CD4-positive, alpha-beta T cell treated with Interleukin-12 subunit alpha and Interleukin-12 subunit beta, for 1 hour (primary cell): ENCODE measurements at regions not wholly inside any gene's neighbourhood (a gene's known extent, or its start where the extent isn't known, plus 50 kb on each side); places are given as distances from the start of the nearest gene placed in this dataset.
"Not testable (repeated sequence)": the region's sequence is repeated elsewhere in the genome, so short reads cannot be mapped to it uniquely, and the experiment has no call there.

Experiments
- DNase-seq: peaks from one replicate; pipeline ENCODE4 v3.0.0-alpha.2; 2020

DNA sequence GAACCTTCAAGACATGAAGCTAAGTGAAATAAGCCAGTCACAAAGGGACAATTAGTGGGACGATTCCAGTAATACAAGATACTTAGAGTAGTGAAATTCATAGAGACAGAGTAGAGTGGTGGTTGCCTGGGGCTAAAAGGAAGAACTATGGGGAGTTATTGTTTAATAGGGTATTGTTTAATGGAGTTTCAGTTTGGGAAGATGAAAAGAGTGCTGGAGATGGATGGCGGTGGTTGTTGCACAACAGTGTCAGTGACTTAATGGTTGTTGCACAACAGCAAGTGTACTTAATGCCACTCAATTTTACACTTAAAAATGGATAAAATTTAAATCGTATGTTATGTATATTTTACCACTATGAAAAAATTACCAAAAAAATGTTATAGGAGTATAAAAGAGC lies 209.7 kb upstream of the TENT5A start:
- no peak for DNase-seq

DNA sequence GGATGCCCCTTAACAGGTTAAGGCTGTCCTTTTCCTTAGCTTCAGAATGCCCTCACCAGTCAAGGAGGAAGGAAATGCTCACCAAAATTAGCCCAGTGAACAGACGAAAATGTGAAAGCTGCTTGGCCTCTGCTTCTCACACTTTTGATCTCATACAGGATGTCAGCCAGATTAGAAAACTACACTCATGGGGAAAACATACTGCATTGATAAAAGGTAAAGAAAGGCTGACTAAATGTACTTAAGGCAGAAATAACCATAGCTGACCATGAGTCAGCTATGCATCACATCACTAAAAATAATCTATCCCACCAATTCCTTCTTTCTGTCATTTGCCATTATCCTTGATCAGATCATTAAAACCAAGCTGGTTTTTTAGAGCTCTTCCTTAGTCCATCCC lies 198.4 kb upstream of the TENT5A start:
- no peak for DNase-seq

DNA sequence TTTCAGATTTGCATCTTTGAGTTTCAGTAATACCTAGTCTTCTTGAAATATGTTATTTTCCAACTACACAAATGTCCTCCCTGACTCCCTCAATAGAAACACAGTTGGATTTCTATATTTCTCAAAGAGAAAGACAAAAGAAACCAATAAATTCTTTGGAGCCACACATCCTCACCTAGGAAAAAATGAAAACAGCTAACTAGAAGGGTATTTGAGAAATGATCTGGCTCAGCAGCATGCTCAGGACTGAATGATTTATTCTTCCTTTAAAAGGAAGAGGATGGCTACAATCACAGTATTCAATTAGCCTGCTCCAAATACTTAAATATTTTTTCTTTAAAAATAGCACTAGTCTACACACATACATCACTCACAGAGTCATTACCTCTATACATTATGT lies 196.4 kb upstream of the TENT5A start:
- no peak for DNase-seq

DNA sequence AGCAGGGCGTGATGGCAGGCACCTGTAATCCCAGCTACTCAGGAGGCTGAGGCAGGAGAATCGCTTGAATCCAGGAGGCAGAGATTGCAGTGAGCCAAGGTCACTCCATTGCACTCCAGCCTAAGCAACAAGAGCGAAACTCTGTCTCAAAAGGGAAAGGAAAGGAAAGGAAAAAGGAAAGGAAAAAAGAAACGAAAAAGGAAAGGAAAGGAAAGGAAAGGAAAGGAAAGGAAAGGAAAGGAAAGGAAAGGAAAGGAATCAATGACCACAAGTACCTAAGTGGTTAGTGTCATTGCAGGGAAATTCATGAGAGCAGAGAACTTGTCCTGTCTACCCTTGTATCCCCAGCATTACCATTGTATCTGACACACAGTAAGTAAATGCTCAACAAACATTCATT lies 195.7 kb upstream of the TENT5A start:
- not testable (repeated sequence) for DNase-seq

DNA sequence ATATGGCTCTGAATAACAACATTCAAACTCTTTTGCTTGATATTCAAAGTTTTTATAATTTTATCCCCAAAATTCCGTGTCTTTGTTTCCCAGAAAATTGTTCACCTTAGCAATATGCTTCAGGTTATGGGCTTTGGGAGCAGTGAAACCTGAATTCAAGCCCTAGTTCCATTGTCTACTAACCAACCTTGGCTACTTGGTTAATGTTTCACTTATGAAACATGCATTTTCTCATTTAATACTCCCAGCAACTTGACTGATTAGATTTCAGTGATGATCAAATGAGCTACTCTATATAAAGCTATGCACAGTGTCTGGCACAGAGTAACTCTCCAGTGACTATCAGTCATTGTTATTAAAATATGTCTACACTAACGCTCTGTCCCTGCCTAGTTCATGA lies 192.2 kb upstream of the TENT5A start:
- no peak for DNase-seq

DNA sequence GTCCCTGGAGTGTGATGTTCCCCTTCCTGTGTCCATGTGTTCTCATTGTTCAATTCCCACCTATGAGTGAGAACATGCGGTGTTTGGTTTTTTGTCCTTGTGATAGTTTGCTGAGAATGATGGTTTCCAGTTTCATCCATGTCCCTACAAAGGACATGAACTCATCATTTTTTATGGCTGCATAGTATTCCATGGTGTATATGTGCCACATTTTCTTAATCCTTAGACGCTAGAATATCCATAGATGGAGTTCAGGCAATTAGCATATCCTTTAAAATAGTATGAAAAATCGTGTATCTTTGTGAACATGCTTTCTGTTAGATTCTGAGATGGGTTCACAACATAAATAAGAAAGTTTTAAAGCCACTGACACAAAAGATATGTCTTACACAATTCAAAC lies 190.4 kb upstream of the TENT5A start:
- DNase-seq: not testable (repeated sequence)

DNA sequence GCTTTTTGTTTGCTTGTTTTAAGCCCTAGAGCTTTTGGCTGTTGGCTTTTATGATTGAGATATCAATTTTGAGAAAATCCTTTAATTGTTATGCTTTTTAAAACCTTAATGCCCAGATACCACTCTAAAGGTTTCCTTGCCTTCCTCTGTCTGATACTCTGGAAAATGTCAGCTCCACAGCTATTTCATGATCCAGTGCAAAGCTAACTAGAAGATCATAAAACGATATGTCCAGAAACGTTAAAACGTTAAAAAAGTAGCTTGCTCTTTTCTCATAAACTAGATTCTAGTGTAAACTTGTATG lies 189.5 kb upstream of the TENT5A start:
- DNase-seq: no peak

DNA sequence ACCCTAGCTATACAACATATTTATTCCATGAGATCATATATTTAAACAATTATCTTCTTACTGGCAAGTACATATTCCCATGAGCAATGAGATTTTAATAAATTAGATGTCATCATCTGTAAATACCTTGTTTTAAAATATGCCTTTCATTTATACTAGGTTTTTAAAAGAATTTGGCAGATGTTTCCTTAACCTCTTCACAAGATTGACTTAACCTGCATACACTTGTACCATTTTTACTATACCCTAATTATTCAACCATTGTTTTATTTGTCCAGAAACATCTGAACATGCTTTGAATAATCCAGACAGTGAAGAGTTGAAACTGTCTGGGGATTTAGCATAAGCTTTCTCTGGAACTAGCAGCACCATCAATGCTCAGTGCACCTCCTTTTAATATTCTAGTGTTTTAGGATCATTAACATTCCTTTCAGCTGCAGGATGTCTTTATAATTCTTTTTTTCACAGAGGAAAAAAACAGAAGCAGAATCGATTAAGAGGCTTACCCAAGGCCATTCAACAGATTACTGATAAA lies 188.0 kb upstream of the TENT5A start:
- DNase-seq: no peak

DNA sequence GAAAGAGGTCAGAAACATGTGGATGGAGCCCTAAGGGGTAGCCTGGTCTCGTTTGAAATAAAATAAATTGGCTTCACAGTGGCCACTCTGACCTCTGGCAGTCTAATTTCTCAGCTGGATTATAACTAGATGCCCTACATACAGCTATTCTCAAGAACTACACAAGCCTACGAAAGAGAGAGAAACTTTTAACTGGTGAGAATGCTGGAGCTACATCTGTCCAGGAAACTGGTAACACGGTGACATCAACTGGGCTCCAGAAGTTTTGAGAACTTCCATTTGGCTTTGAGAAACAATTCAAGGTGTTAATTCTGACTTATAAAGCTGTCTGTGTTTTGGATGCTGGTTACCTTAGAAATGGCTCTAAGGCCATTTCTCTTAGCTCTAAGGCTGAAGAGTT lies 187.3 kb upstream of the TENT5A start:
- no peak for DNase-seq

DNA sequence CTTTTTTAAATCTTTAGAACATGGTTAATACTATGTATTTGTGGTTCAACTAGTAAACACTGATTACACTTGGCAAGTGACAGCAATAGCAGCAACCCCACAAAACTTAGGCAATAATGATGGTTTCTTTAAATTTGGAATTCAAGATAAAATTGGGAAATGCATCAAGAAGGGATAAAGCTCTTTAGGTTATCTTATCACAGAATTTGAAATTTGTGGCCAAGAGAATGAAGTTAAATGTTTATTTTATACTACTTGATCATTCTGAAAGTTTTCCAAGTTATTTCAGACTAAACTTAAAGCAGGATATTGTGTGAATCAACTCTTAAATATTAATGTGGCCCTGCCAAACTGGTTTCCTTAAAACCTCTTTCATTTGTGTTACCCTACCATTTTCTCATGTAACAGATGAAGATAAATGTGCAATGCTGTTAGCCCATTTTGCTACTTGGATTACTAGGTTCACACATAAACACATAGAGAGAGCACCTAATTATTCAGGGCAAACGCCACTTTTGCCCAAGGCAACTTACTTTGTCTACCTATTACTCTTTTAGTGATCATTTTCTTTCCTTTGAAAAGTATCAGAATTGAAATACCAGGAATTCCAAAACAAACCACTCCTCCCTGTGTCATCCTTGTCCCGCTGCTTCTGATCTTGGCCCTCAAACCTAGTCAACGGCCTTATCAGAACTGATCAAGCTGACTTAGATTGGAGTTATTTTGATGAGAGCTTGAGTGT lies 186.7 kb upstream of the TENT5A start:
- DNase-seq: no peak

DNA sequence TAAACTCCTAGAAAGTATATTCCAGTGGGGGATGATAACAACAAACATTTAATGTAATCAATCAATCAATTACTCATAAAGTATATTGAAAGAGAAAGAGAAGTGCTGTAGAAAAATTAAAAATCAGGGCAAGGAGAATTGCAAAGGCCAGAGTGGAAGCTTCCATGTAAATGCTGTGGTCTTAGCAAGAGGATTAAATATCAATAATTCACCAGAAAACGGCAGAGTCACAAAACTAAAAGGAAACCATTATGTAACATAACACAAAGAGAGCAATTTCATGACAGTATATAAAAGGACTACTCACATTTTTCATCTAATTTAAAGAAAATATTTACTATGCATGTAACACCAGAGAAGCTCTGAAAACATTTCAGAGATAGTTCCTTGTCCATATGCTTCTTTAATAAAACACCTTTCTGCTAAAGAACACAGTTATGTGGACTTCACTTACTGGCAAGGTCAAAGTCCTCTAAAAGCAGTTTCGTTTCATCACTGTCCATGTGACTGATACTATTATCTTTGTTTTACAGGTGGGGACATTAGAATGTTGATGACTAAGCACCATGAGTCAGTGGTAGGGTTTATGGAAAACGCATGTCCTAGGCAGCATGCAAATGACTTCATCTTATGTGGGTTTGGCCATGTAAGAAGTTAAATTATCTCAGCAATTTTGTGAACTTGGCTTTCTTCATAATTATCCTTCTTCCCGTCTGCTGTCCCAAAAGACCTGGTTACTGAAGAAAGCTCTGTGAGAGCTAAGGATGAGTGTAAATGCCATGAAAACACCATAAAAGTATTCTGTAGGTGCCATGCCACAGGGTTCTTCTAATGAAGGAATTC lies 185.8 kb upstream of the TENT5A start:
- DNase-seq: no peak

DNA sequence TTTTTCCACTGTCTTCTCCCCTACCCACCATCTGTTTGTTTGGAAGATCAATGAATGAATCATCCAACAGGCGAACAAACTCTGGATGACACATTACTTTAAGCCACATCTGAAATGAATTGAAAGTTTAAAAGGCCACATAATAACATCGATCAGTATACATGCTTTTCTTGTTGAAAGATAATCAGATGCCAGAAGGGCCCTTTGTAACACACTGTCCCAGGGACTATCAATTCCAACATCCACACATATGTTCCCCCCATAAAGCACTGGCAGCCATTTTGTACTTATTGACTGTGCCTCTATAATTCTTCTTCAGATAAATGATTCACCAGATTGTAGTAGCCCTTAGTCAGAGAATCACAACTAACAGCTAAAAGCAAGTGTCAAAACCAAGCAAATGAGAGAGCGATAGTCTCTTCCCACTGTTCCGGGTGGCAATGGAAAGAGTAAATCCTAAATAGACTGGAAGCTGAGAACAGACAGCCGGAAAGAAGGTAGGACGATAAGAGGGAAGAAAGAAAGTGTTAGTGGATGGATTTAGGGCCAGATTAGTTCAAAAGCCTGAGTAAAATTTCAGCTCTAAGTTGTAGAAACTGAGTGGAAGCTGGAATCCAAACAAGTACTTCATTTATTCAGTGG lies 184.9 kb upstream of the TENT5A start:
- no peak for DNase-seq

DNA sequence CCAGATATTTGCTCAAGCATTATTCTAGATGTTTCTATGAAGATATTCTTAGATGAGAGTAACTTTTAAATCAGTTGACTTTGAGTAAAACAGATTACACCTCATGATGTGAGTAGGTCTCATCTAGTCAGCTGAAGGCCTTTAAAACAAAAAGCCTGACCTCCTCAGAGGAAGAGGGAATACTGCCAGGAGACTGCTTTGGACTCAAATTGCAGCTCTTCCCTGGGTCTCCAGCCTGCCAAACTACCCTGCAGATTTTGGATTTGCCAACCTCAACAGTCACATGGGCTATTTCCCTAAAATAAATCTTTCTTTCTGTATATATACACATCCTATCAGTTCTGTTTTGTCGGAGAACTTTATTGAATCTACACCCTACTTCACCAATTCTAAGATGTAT lies 182.5 kb upstream of the TENT5A start:
- no peak for DNase-seq

DNA sequence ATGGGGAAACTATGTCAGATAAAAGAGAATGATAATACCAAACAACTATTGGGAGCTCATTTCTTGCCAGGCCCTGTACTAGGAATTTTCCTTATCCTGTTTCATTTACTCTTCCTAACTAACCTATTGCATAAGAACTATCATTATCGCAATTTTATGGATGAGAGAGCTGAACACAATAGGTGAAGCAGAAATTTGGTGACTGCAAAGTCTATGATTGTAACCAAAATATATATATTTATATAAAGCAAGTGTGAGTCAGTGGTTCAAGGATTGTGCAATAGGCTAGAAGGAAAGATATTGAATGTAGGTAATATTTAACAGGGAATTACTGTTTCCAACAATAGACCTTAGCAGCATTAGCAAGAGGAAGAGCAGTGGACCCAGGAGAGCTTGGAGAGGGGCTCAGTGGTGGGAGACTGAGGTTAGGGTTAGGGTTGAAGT lies 181.1 kb upstream of the TENT5A start:
- no peak for DNase-seq

DNA sequence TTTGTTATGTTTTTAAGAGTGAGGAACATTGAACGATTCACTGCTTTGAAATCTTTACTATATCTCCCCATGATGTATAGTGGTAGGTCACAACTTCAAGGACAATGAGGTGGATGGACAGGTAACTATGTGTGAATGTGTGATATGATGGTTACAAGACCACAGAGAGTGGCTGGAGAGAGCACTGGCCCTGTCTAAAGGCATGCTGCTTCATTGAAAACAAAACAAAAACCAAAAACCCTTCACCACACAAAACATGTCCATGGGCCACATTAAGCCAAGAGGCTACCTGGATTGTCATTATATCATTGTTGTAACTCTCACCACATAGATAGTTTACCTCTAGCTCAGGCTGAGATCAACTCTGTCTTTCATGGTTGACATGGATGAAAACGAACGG lies 180.6 kb upstream of the TENT5A start:
- DNase-seq: no peak

DNA sequence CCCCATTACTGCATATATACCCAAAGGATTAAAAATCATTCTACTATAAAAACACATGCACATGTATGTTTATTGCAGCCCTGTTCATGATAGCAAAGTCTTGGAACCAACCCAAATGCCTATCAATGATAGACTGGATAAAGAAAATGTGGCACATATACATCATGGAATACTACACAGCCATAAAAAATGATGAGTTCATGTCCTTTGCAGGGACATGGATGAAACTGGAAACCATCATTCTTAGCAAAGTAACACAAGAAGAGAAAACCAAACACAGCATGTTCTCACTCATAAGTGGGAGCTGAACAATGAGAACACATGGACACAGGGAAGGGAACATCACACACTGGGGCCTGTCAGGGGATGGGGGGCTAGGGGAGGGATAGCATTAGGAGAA lies 180.0 kb upstream of the TENT5A start:
- DNase-seq: not testable (repeated sequence)

DNA sequence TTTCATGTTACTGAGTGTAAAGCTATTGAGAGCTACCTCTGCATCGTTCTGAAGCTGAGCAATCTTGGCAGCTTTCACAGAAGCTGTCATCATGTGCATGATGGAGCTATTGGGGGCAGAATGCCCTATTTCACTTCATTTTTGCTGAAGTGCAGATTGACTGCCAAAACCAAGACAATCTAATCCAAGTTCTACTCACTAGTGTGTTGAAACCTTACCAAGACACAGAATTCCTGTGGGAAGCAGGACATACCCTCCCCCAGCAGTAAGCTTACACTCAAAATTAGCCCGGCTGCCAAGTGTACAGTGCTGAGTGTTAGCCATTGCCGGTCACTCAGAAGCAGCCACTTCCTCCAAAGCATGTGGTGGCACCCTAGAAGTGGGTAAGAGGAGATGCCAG lies 177.3 kb upstream of the TENT5A start:
- no peak for DNase-seq

DNA sequence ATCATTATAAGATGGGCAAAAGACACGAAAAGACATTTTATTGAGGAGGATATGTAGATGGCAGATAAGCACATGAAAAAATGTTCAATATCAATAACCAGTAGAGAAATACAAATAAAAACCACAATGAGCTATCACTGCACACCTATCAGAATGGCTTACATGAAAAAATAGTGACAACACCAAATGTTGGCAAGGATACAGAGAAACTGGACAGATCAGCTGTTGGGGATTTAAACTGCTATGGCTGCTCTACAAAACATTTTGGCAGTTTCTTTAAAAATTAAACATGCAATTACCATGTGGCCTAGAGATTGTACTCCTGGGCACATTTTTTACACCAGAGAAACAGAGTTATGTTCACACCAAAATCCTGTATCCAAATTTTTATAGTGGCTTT lies 172.7 kb upstream of the TENT5A start:
- no peak for DNase-seq

DNA sequence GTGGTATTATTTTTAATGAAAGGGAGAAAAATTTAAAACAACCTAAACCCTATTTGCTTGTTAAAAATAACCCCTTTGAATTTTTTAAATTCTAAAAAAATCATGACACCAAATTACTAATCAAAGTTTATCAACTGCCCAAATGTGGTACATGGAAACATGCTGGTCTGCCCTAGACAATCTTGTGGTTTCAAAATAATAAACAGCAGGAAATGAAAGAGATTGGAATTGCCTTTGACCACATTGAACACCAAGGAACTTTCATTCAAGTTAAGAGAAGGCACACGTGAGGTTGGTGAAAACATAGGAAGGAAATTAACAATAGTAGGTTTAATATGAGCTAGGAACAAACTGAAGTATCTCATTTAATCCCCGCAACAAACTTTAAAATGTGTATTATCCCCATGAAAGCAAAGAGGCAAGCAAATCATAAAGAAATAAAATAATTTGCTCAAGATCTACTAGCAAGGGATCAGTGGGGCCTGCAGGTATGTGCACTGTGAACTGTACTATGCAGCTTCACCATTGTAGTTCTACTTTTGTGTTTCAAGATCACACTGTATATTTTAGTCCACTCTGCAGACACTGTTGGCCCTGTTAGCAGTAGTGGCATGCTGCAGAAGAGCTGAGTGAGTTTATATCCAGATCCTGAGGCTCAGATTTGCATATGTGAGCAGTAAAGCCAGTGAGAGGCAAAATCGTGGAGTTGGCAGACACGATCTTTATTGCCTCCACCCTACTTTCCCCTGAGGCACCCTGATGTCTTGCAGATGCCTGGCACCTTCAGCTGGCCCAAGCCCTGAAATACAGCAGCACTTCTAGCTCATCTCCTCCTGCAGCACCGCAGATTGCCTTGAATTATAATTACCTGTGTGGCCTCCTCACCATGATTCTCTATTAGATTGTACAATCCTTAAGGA lies 157.8 kb upstream of the TENT5A start:
- DNase-seq: no peak

DNA sequence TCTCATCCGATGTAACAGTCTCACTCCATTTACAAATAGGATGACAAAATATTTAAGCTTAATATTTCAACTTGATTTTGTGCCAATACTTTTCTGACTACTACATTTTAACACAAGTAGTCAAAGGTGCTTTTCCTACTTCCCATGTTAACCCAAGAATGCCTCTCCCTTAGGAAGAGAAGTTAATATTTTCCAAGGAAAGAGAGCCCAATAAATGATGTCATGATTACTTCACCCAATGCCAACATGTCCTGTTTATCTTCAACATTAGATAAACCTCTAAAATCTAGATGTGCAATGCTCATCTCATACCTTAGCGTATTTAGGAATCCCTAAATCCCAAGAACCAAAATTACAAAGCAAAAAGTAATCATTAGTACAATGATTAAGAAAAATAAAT lies 156.7 kb upstream of the TENT5A start:
- DNase-seq: no peak

DNA sequence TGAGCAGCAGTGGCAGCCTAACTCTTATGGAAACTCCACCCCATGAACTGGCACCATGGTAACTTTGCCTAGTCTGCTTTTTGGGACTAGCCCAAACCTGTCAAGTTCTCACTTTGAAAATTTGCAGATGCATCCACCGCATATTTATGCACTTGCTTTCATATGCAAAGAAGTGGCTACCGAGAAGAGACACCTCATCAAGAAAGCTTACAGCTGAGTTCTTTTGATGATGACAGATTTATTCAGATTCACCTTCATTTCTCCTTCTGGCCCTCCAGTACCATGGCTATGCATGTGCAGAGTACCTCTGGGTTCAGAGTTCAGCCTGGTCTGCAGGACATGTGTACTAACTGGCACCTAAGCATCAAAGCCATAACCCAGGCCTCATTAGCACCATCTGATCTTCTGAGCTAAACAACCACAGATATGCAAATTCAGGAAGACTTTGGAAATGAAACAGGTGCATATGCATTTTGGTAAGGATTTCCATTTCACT lies 154.3 kb upstream of the TENT5A start:
- DNase-seq: no peak

DNA sequence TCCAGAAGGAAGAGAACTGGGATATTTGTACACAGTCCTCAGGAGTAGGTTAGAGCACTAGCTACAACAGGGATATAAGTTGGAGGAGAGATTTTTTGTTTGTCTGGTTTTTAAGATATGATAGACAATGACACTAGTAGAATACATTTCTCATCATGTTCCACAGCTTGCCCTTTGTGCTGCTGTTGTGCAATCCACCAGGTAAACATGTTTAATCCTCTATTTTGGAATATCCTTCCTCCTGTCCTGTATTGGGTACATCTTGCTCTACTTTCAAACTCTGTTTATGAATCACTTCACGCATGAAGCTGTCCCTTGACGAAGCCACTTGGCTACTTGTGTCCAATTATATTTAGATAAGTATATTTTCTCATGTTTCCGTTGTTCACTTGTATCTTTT lies 153.6 kb upstream of the TENT5A start:
- DNase-seq: no peak

DNA sequence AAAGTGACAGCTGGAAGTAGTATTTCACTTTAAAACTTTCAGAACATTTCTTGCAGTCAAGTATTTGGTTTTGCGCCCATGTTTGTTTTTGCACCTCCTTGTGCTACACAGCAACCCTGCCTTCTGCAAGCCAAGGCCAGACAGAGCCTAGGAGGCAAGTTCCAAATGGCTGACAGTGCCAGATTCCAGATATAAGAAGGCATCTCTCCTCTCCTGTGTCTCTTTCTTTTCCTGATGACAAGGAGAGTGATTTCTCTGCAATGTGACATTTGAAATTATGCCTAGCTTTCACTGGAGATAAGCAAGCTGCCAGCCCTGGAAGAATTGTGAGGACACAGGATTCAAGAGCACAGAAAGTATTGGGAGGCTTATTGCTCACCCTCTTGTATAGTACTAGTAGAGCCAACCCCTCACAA lies 149.1 kb upstream of the TENT5A start:
- DNase-seq: no peak
